Transverse colon (tissue), 4 donors: ENCODE measurements at regions not wholly inside any gene's neighbourhood (a gene's known extent, or its start where the extent isn't known, plus 50 kb on each side); places are given as distances from the start of the nearest gene placed in this dataset.
"Not testable (repeated sequence)": the region's sequence is repeated elsewhere in the genome, so short reads cannot be mapped to it uniquely, and the experiment has no call there.

Source experiments
- EP300 ChIP-seq: sonication (generic); formaldehyde crosslinking; IDR thresholded peaks from one replicate; pipeline ENCODE4 v1.6.1; 2017; ENCODE audit warnings: antibody characterized with exemption, low read depth
- POLR2A ChIP-seq: fragments of 450-650 bp; IDR thresholded peaks from one replicate; pipeline ENCODE4 v1.6.1; 2016; ENCODE audit warnings: antibody characterized with exemption, mild to moderate bottlenecking, moderate library complexity
- POLR2AphosphoS5 ChIP-seq, 3 donors: sonication (generic); formaldehyde crosslinking; IDR thresholded peaks; one replicate each; pipeline ENCODE4 v1.6.1; 2016; ENCODE audit warnings: antibody characterized with exemption in 3 of 3
- TF ChIP-seq, protein P1 (sequence below), 5 experiments: fragments of 200-600 bp in 3 of 5; fragments of 450-650 bp in 2 of 5; sonication (generic) in 3 of 5; IDR thresholded peaks; 1 replicate in 2 of 5; 2 replicates in 3 of 5; pipeline ENCODE4 v1.5.1; 2016 to 2017; ENCODE audit warnings: antibody characterized with exemption in 5 of 5, inconsistent platforms in 3 of 5, mild to moderate bottlenecking in 2 of 5, moderate library complexity in 1 of 5

DNA sequence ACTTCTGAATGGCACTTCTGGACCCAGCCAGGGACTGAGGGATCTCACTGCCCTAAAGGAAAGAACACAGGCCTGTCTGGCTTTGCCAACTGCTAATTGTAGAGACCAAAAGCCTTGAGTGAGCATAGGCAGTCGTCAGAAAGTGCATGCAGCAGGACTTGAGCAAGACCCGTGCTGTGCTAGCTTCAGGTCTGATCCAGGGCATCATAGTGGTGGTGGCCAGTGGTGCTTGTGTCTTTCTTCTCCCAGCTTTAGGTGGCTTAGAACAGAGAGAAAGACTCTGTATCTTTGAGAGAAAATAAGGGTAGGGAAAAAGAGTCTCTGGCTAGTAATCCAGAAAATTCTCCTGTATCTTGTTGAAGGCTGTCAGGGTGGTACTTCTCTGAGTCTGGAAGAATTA lies 1385.6 kb upstream of the DEFB115 start:
- TF ChIP-seq, protein P1, sequence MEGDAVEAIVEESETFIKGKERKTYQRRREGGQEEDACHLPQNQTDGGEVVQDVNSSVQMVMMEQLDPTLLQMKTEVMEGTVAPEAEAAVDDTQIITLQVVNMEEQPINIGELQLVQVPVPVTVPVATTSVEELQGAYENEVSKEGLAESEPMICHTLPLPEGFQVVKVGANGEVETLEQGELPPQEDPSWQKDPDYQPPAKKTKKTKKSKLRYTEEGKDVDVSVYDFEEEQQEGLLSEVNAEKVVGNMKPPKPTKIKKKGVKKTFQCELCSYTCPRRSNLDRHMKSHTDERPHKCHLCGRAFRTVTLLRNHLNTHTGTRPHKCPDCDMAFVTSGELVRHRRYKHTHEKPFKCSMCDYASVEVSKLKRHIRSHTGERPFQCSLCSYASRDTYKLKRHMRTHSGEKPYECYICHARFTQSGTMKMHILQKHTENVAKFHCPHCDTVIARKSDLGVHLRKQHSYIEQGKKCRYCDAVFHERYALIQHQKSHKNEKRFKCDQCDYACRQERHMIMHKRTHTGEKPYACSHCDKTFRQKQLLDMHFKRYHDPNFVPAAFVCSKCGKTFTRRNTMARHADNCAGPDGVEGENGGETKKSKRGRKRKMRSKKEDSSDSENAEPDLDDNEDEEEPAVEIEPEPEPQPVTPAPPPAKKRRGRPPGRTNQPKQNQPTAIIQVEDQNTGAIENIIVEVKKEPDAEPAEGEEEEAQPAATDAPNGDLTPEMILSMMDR (IDR thresholded peaks at IDR 0.05), result not testable (repeated sequence)
- TF ChIP-seq EP300; POLR2AphosphoS5 (IDR thresholded peaks at IDR 0.05); POLR2A: not testable (repeated sequence)
